ENCODE measurements at regions not wholly inside any gene's neighbourhood (a gene's known extent, or its start where the extent isn't known, plus 50 kb on each side); places are given as distances from the start of the nearest gene placed in this dataset.

- TF ChIP-seq CTCF (IDR thresholded peaks at IDR 0.05) (no peak), SIN3A (IDR thresholded peaks at IDR 0.05; ENCODE audit: borderline replicate concordance, insufficient read depth, low read depth, low read length) (no peak)
Measured at GRCh38 chr13:39244561-39245230, 206.4 kb downstream of the NHLRC3 start.
